H1 (cell line): ENCODE measurements at regions not wholly inside any gene's neighbourhood (a gene's known extent, or its start where the extent isn't known, plus 50 kb on each side); places are given as distances from the start of the nearest gene placed in this dataset.

Source experiments
- ATF2 ChIP-seq: IDR thresholded peaks from 2 replicates; pipeline ENCODE4 v1.6.1; 2012; ENCODE audit warnings: low read length, inconsistent platforms
- BCL11A ChIP-seq, 2 experiments: IDR thresholded peaks; one replicate each; pipeline ENCODE4 v1.6.1; 2011; ENCODE audit warnings: low read depth in 2 of 2, low read length in 2 of 2, mild to moderate bottlenecking in 2 of 2
- BRCA1 ChIP-seq: IDR thresholded peaks from 2 replicates; pipeline ENCODE4 v1.6.1; 2012; ENCODE audit warnings: low read depth, low read length, improper control_type of control experiment
- CBX5 ChIP-seq: fragments of 300-800, 300-1000 bp; sonication (generic); IDR thresholded peaks from 2 replicates; pipeline ENCODE4 v1.7.1; 2016; ENCODE audit warnings: antibody characterized with exemption, low read length, low read depth
- CREB1 ChIP-seq: IDR thresholded peaks from 2 replicates; pipeline ENCODE4 v1.6.1; 2012; ENCODE audit warnings: inconsistent platforms
- KDM1A ChIP-seq: fragments of 200-600, 300-600 bp; sonication (generic); IDR thresholded peaks from 2 replicates; pipeline ENCODE4 v1.7.1; 2016; ENCODE audit warnings: mild to moderate bottlenecking, low read length, borderline replicate concordance
- NANOG ChIP-seq: IDR thresholded peaks from 2 replicates; pipeline ENCODE4 v1.6.1; 2011; ENCODE audit warnings: low read length, low read depth, mild to moderate bottlenecking, inconsistent platforms; ENCODE audit not compliant: insufficient read depth, poor library complexity, severe bottlenecking
- POLR2AphosphoS5 ChIP-seq: IDR thresholded peaks from 2 replicates; pipeline ENCODE4 v1.6.1; 2011; ENCODE audit warnings: low read depth, low read length
- RAD21 ChIP-seq, 2 experiments: IDR thresholded peaks in 1 of 2; conservative IDR thresholded peaks in 1 of 2; 2 replicates each; pipeline ENCODE4 v1.6.1; 2011; ENCODE audit warnings: low read depth in 2 of 2, low read length in 2 of 2, improper control_type of control experiment in 1 of 2, inconsistent platforms in 1 of 2, mild to moderate bottlenecking in 1 of 2, moderate library complexity in 1 of 2
- RNF2 ChIP-seq: fragments of 200-900, 300-1000 bp; sonication (generic); IDR thresholded peaks from 2 replicates; pipeline ENCODE4 v1.7.1; 2016; ENCODE audit warnings: borderline replicate concordance, low read depth, mild to moderate bottlenecking, antibody characterized with exemption, low read length; ENCODE audit not compliant: poor library complexity, severe bottlenecking; ENCODE audit errors: missing control alignments
- SAP30 ChIP-seq: fragments of 300-600 bp; sonication (generic); IDR thresholded peaks from 2 replicates; pipeline ENCODE4 v1.7.1; 2012; ENCODE audit warnings: low read length, moderate library complexity, mild to moderate bottlenecking, inconsistent platforms; ENCODE audit not compliant: insufficient read depth, insufficient replicate concordance
- SIN3A ChIP-seq, 2 experiments: IDR thresholded peaks in 1 of 2; conservative IDR thresholded peaks in 1 of 2; 2 replicates each; pipeline ENCODE4 v1.6.1; 2011 to 2012; ENCODE audit warnings: low read length in 2 of 2, improper control_type of control experiment in 1 of 2, low read depth in 1 of 2, mild to moderate bottlenecking in 1 of 2
- SUZ12 ChIP-seq: fragments of 200-600 bp; sonication (generic); IDR thresholded peaks from 2 replicates; pipeline ENCODE4 v1.6.1; 2012; ENCODE audit warnings: mild to moderate bottlenecking, inconsistent platforms, low read length, moderate library complexity, mixed read lengths
- TAF1 ChIP-seq: IDR thresholded peaks from 2 replicates; pipeline ENCODE4 v1.6.1; 2011; ENCODE audit warnings: mild to moderate bottlenecking, low read depth, low read length
- TAF7 ChIP-seq: optimal IDR thresholded peaks from 2 replicates; pipeline ENCODE3; 2011; ENCODE audit warnings: low read depth, mild to moderate bottlenecking, inconsistent platforms, low read length, moderate library complexity, borderline replicate concordance
- TEAD4 ChIP-seq: IDR thresholded peaks from 2 replicates; pipeline ENCODE4 v1.6.1; 2012; ENCODE audit warnings: low read depth, low read length, inconsistent platforms, mixed read lengths
- ZNF274 ChIP-seq: IDR thresholded peaks from 2 replicates; pipeline ENCODE4 v1.7.0; 2012; ENCODE audit warnings: low read length, borderline replicate concordance; ENCODE audit errors: extremely low read depth

- TF ChIP-seq TAF1 (no peak), BCL11A (IDR thresholded peaks at IDR 0.05; ENCODE audit: low read depth in 2 of 2, low read length in 2 of 2) (no peak), KDM1A (no peak), SIN3A (conservative IDR thresholded peaks at IDR 0.05 in 1 of 2, IDR thresholded peaks at IDR 0.05 in 1 of 2; ENCODE audit: low read depth in 1 of 2, low read length in 2 of 2) (no peak), SUZ12 (no peak), RNF2 (no peak), NANOG (no peak), CBX5 (no peak), ZNF274 (no peak), RAD21 (IDR thresholded peaks at IDR 0.05 in 1 of 2, conservative IDR thresholded peaks at IDR 0.05 in 1 of 2; ENCODE audit: low read depth in 2 of 2, low read length in 2 of 2) (no peak), BRCA1 (no peak), SAP30 (no peak), CREB1 (no peak), TAF7 (no peak), TEAD4 (no peak), POLR2AphosphoS5 (no peak), ATF2 (no peak)
Measured at GRCh38 chr12:67099858-67100257, 169.3 kb upstream of the CAND1 start (continued).
